HL-60 (cell line): ENCODE measurements at regions not wholly inside any gene's neighbourhood (a gene's known extent, or its start where the extent isn't known, plus 50 kb on each side); places are given as distances from the start of the nearest gene placed in this dataset.

Experiments
- CTCF ChIP-seq: IDR thresholded peaks from one replicate; pipeline ENCODE4 v1.5.1; 2011; ENCODE audit warnings: low read length, control low read depth, inconsistent platforms; ENCODE audit not compliant: insufficient read depth
- GABPA ChIP-seq: IDR thresholded peaks from 2 replicates; pipeline ENCODE4 v1.6.1; 2012; ENCODE audit warnings: low read depth
- POLR2AphosphoS5 ChIP-seq: IDR thresholded peaks from 2 replicates; pipeline ENCODE4 v1.6.1; 2012; ENCODE audit warnings: low read depth
- REST ChIP-seq: IDR thresholded peaks from 2 replicates; pipeline ENCODE4 v1.6.1; 2012; ENCODE audit warnings: low read depth; ENCODE audit not compliant: insufficient replicate concordance

GRCh38 chr10:53441843-53442242 is 669.3 kb upstream of the MBL2 start:
- TF ChIP-seq CTCF (no peak), POLR2AphosphoS5 (no peak), REST (no peak), GABPA (no peak)
